ENCODE measurements at regions not wholly inside any gene's neighbourhood (a gene's known extent, or its start where the extent isn't known, plus 50 kb on each side); places are given as distances from the start of the nearest gene placed in this dataset.

DNA sequence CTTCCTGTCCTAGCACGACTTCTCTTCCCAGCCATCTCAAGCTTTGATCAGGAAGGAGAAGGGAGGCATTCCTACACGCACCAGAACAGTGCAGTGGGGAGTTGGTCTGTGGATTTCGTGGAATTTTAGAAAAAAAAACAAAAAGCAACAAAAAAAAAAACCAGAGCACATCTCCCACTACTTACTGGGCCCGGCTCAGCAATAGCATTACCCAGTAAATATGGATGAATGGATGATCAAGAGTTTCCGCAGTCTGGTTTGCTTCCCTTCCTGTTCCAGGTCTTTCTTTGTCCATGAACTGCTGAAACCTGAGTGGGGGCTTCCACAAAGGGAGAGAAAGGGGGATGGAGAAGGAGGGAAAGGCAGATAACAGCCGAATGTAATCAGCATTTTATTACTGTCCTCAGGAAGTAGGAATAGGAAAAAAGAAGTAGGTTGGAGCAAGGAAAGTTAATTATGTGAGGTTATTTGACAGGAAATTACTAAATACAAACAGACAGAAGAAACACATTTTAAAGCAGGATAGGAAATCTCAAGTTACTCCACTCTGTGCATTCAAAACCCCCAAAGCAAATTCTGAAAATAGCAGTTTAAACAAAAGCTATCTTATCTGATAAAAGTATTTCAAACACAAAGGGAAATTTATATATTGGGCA lies 349.0 kb downstream of the PRL start:
- peak overlapping the region; percentile 39 for H3K14ac ChIP-seq (replicated peaks; ENCODE audit: low read depth, low read length)
- intact Hi-C loops (cut with micrococcal nuclease) (loop anchor here (2.0 to 10.0 kb wide), 4 partner anchors 199 to 1497 kb away; no protein-coding TSS in a partner anchor), dilution Hi-C loops (cut with HindIII; ENCODE audit: low sequenced_read_pairs, unreplicated experiment) (no loop called here), in situ Hi-C loops (cut with MboI; ENCODE audit: low sequenced_read_pairs) (loop anchor here (25.0 kb wide), 1 partner anchor 1489 kb away; no protein-coding TSS in a partner anchor)
- peak overlapping the region; percentile 74 for H3K23ac ChIP-seq (ENCODE audit: low read depth, low read length)
- peaks cover 19% of the 10 kb centered on the region for H3K9me1 ChIP-seq (ENCODE audit: insufficient read depth, low read length)
- peaks cover 15% of the 10 kb centered on the region for H3K4me1 ChIP-seq (ENCODE audit: control insufficient read depth, insufficient read depth, low read length)
- peak overlapping the region; percentile 82 for H2BK20ac ChIP-seq (ENCODE audit: low read depth, low read length)
- H3K27ac ChIP-seq (ENCODE audit: insufficient read depth, low read length) = peak overlapping the region; percentile 61; the same call in 1 of the 2 replicates
- no peaks in the 10 kb centered on the region for H4K20me1 ChIP-seq (ENCODE audit: insufficient read depth, low read length)
- no peak overlapping the region for H3K4me3 ChIP-seq (ENCODE audit: insufficient read depth, low read depth, low read length)
- DNase-seq (peak; percentile 62), ATAC-seq (ENCODE audit: low read depth) (no peak)
- H3K18ac ChIP-seq (ENCODE audit: low read depth, low read length) = peak overlapping the region; percentile 78
- peak overlapping the region; percentile 0 for H2AK9ac ChIP-seq (replicated peaks; ENCODE audit: low read depth, low read length, poor library complexity)
- H4K91ac ChIP-seq (ENCODE audit: insufficient read depth, low read depth, low read length) = peak overlapping the region; percentile 70
- peak overlapping the region; percentile 60 for H2AK5ac ChIP-seq (ENCODE audit: low read depth, low read length)
- H3K27me3 ChIP-seq (ENCODE audit: control insufficient read depth, insufficient read depth, low read length) = no peaks in the 10 kb centered on the region
- WGBS, 2 experiments (ENCODE audit: extremely low coverage in 2 of 2, insufficient read length in 1 of 2) = no CpG with 5 or more reads among the region's 6 CpGs
- no peak overlapping the region for H3K9ac ChIP-seq (ENCODE audit: low read depth, low read length)
- 0 out of 4 replicates have a peak, but pooled peaks cover 0 to 6% of the 10 kb centered on the region in 2 experiments for H3K79me1 ChIP-seq (ENCODE audit: low read depth in 1 of 2, low read length in 2 of 2)
- peak overlapping the region; percentile 61; the same call in 2 of the 3 replicates for H2BK15ac ChIP-seq (ENCODE audit: low read depth, low read length)
- TF ChIP-seq CEBPB (IDR thresholded peaks at IDR 0.05; ENCODE audit: low read depth, low read length) (no peak), RAD21 (IDR thresholded peaks at IDR 0.05; ENCODE audit: low read length) (no peak), MAZ (IDR thresholded peaks at IDR 0.05; ENCODE audit: borderline replicate concordance, low read depth, low read length) (no peak), MAFK (IDR thresholded peaks at IDR 0.05; ENCODE audit: low read depth, low read length) (no peak), MXI1 (IDR thresholded peaks at IDR 0.05; ENCODE audit: borderline replicate concordance, low read depth, low read length) (no peak), RFX5 (IDR thresholded peaks at IDR 0.05; ENCODE audit: low read depth, low read length) (no peak), POLR2A (IDR thresholded peaks at IDR 0.05; ENCODE audit: low read depth, low read length) (no peak), BHLHE40 (IDR thresholded peaks at IDR 0.05; ENCODE audit: low read depth, low read length) (no peak), RCOR1 (IDR thresholded peaks at IDR 0.05; ENCODE audit: insufficient replicate concordance, low read length) (no peak), FOS (IDR thresholded peaks at IDR 0.05; ENCODE audit: low read depth, low read length) (no peak)
- TF ChIP-seq, protein P1, sequence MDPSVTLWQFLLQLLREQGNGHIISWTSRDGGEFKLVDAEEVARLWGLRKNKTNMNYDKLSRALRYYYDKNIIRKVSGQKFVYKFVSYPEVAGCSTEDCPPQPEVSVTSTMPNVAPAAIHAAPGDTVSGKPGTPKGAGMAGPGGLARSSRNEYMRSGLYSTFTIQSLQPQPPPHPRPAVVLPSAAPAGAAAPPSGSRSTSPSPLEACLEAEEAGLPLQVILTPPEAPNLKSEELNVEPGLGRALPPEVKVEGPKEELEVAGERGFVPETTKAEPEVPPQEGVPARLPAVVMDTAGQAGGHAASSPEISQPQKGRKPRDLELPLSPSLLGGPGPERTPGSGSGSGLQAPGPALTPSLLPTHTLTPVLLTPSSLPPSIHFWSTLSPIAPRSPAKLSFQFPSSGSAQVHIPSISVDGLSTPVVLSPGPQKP (IDR thresholded peaks at IDR 0.05; ENCODE audit: borderline replicate concordance, low read depth, low read length) = no peak
- TF ChIP-seq, protein P2, sequence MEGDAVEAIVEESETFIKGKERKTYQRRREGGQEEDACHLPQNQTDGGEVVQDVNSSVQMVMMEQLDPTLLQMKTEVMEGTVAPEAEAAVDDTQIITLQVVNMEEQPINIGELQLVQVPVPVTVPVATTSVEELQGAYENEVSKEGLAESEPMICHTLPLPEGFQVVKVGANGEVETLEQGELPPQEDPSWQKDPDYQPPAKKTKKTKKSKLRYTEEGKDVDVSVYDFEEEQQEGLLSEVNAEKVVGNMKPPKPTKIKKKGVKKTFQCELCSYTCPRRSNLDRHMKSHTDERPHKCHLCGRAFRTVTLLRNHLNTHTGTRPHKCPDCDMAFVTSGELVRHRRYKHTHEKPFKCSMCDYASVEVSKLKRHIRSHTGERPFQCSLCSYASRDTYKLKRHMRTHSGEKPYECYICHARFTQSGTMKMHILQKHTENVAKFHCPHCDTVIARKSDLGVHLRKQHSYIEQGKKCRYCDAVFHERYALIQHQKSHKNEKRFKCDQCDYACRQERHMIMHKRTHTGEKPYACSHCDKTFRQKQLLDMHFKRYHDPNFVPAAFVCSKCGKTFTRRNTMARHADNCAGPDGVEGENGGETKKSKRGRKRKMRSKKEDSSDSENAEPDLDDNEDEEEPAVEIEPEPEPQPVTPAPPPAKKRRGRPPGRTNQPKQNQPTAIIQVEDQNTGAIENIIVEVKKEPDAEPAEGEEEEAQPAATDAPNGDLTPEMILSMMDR (conservative IDR thresholded peaks at IDR 0.05; ENCODE audit: low read depth, low read length) = no peak
- H3K56ac ChIP-seq (ENCODE audit: extremely low read depth, insufficient read depth, low read length) = peak overlapping the region; percentile 35; the same call in 1 of the 2 replicates
- CTCF ChIA-PET = interaction anchor here (0.5 kb wide), 1 partner anchor 485 kb away, joined by 4 read pairs; no protein-coding TSS in a partner anchor
- no TSS peak for BruUV-seq (replicated peaks)
- peak overlapping the region; percentile 57 for H2BK5ac ChIP-seq (ENCODE audit: low read depth, low read length, poor library complexity, severe bottlenecking)
- peak overlapping the region; percentile 88 for H2BK120ac ChIP-seq (ENCODE audit: low read depth, low read length)
- no peaks in the 10 kb centered on the region for H3K9me3 ChIP-seq (ENCODE audit: control insufficient read depth, insufficient read depth, low read length)
- H3K4me2 ChIP-seq (ENCODE audit: low read depth, low read length) = peak overlapping the region; percentile 17
- H3K36me3 ChIP-seq (ENCODE audit: control insufficient read depth, insufficient read depth, low read length) = no peaks in the 10 kb centered on the region
- H2AFZ ChIP-seq (replicated peaks; ENCODE audit: low read length, poor library complexity) = peak overlapping the region; percentile 38
- peak overlapping the region; percentile 88 for H3K4ac ChIP-seq (ENCODE audit: low read depth, low read length)
- POLR2A ChIA-PET (ENCODE audit: unreplicated experiment) = no interaction called here
- peak overlapping the region; percentile 66 for H4K5ac ChIP-seq (ENCODE audit: low read depth, low read length)
- H4K8ac ChIP-seq (ENCODE audit: low read depth in 2 of 2, low read length in 2 of 2) = peak overlapping the region; percentile 49 to 79
